K562 (cell line): ENCODE measurements at regions not wholly inside any gene's neighbourhood (a gene's known extent, or its start where the extent isn't known, plus 50 kb on each side); places are given as distances from the start of the nearest gene placed in this dataset.

ENCODE experiments used
- ATAC-seq: fragments of 200-7000 bp; cut with Tn5 transposase; 3 replicates; pipeline ENCODE4 v1.9.1; 2020; ENCODE audit warnings: moderate library complexity
- BruUV-seq: library from RNA; stranded (reverse); fragments of 400-500 nt; replicated peaks from 2 replicates; lab custom pipeline; 2021; lab: Mats Ljungman, UMichigan
- CTCF ChIA-PET: fragments of 300-600 bp; formaldehyde crosslinking; extraction: SDS; loops from one replicate; lab custom pipeline; 2021; ENCODE audit warnings: low intra/inter-chr PET ratio; lab: Yijun Ruan, JAX
- POLR2A ChIA-PET: fragments of 300-600, 350-650 bp; sonication (Branson Sonifier 250); formaldehyde crosslinking; extraction: SDS; loops from one replicate; lab custom pipeline; 2021; ENCODE audit warnings: antibody characterized with exemption, inconsistent platforms; lab: Yijun Ruan, JAX
- DNase-seq, 4 experiments: peaks; one replicate each; pipeline versions ENCODE4 v3.0.0 to v3.0.0-alpha.2; 2011 to 2018; ENCODE audit warnings: low spot score in 3 of 4, mixed read lengths in 3 of 4; ENCODE audit errors: extremely low read depth in 1 of 4
- FAIRE-seq: peaks from 2 replicates; lab custom pipeline; 2011; peaks lifted over from hg19 to GRCh38; lab: Jason Lieb, UNC
- H2AFZ ChIP-seq: 2 replicates; pipeline ENCODE4 v1.6.0; 2011; ENCODE audit warnings: low read depth, low read length, control low read depth, inconsistent platforms
- H3K27ac ChIP-seq: fragments of 200-600 bp; 3 replicates; pipeline ENCODE4 v1.8.0; 2011; ENCODE audit warnings: low read depth, mild to moderate bottlenecking, control low read depth, inconsistent platforms, low read length, moderate library complexity, mixed read lengths; ENCODE audit errors: extremely low read depth
- H3K27me3 ChIP-seq, 2 experiments: fragments of 300-600 bp in 1 of 2; 2 replicates in 1 of 2; 3 replicates in 1 of 2; pipeline versions ENCODE4 v1.6.0 to v1.8.0; 2011; ENCODE audit warnings: inconsistent platforms in 2 of 2, low read length in 2 of 2, mild to moderate bottlenecking in 1 of 2, mixed read lengths in 1 of 2, moderate library complexity in 1 of 2; ENCODE audit not compliant: control insufficient read depth in 2 of 2, insufficient read depth in 2 of 2
- H3K36me3 ChIP-seq: fragments of 300-600 bp; 3 replicates; pipeline ENCODE4 v1.8.0; 2011; ENCODE audit warnings: mild to moderate bottlenecking, low read length, inconsistent platforms; ENCODE audit not compliant: control insufficient read depth, insufficient read depth
- H3K4me1 ChIP-seq, 2 experiments: fragments of 200-600 bp in 1 of 2; replicated peaks in 1 of 2; 2 replicates in 1 of 2; 3 replicates in 1 of 2; pipeline versions ENCODE4 v1.5.1 to v1.8.0; 2011; ENCODE audit warnings: inconsistent platforms in 2 of 2, low read length in 2 of 2, mild to moderate bottlenecking in 1 of 2, mixed read lengths in 1 of 2, moderate library complexity in 1 of 2; ENCODE audit not compliant: control insufficient read depth in 2 of 2, insufficient read depth in 2 of 2
- H3K4me2 ChIP-seq: 2 replicates; pipeline ENCODE4 v1.6.1; 2011; ENCODE audit warnings: low read length, control low read depth, inconsistent platforms, mixed read lengths; ENCODE audit not compliant: insufficient read depth
- H3K4me3 ChIP-seq: fragments of 200-600 bp; sonication (generic), shearing (Covaris generic); 2 replicates; pipeline ENCODE4 v1.5.1; 2016; ENCODE audit warnings: control low read depth, inconsistent platforms
- H3K79me2 ChIP-seq: fragments of 200-600 bp; 3 replicates; pipeline ENCODE4 v1.8.0; 2011; ENCODE audit warnings: low read length, inconsistent platforms; ENCODE audit not compliant: control insufficient read depth, insufficient read depth
- H3K9ac ChIP-seq, 2 experiments: 2 replicates each; pipeline versions ENCODE4 v1.6.0 to v1.6.1; 2011; ENCODE audit warnings: low read depth in 2 of 2, low read length in 2 of 2, control low read depth in 1 of 2, inconsistent platforms in 1 of 2, mild to moderate bottlenecking in 1 of 2, mixed read lengths in 1 of 2; ENCODE audit not compliant: insufficient read depth in 1 of 2
- H3K9me1 ChIP-seq: one replicate; pipeline ENCODE4 v1.6.0; 2011; ENCODE audit warnings: inconsistent platforms, mild to moderate bottlenecking, low read length, moderate library complexity; ENCODE audit not compliant: control insufficient read depth, insufficient read depth
- H3K9me3 ChIP-seq: replicated peaks from 2 replicates; pipeline ENCODE4 v1.5.1; 2011; ENCODE audit warnings: low read depth, low read length, inconsistent platforms; ENCODE audit not compliant: control insufficient read depth, insufficient read depth
- H4K20me1 ChIP-seq: replicated peaks from 2 replicates; pipeline ENCODE4 v1.6.1; 2011; ENCODE audit warnings: low read length, inconsistent platforms, mixed read lengths; ENCODE audit not compliant: control insufficient read depth, insufficient read depth
- BACH1 ChIP-seq: fragments of 200-800 bp; sonication (Bioruptor generic); IDR thresholded peaks from 2 replicates; pipeline ENCODE4 v1.6.1; 2016; ENCODE audit warnings: missing genetic modification characterization, missing compliant biosample characterization
- C11orf30 ChIP-seq: fragments of 450-650 bp; IDR thresholded peaks from 2 replicates; pipeline ENCODE4 v1.6.1; 2016; ENCODE audit warnings: low read depth, mild to moderate bottlenecking
- EP300 ChIP-seq: IDR thresholded peaks from 2 replicates; pipeline ENCODE4 v1.6.1; 2012; ENCODE audit warnings: low read length, improper control_type of control experiment
- FOXJ2 ChIP-seq: fragments of 200-800 bp; sonication (Bioruptor generic); IDR thresholded peaks from 2 replicates; pipeline ENCODE4 v1.6.1; 2016; ENCODE audit warnings: missing genetic modification characterization, missing compliant biosample characterization
- MAFF ChIP-seq: IDR thresholded peaks from 2 replicates; pipeline ENCODE4 v1.6.1; 2012; ENCODE audit warnings: low read length, improper control_type of control experiment
- MAFG ChIP-seq: fragments of 450-650 bp; conservative IDR thresholded peaks from 2 replicates; pipeline ENCODE4 v1.6.1; 2016; ENCODE audit warnings: missing genetic modification characterization, missing compliant biosample characterization
- MAFK ChIP-seq: IDR thresholded peaks from 2 replicates; pipeline ENCODE4 v1.6.1; 2011; ENCODE audit warnings: low read length, improper control_type of control experiment
- MYC ChIP-seq, 2 experiments: fragments of 250-450 bp in 1 of 2; sonication (Bioruptor Pico) in 1 of 2; IDR thresholded peaks; 2 replicates each; pipeline versions ENCODE4 v1.5.1 to v1.6.1; 2012 to 2021; ENCODE audit warnings: low read depth in 2 of 2, borderline replicate concordance in 1 of 2, improper control_type of control experiment in 1 of 2, low read length in 1 of 2, mild to moderate bottlenecking in 1 of 2, moderate library complexity in 1 of 2
- NFE2 ChIP-seq: IDR thresholded peaks from 2 replicates; pipeline ENCODE4 v1.6.1; 2014; ENCODE audit warnings: antibody characterized with exemption, low read depth
- NFE2L1 ChIP-seq: fragments of 450-650 bp; IDR thresholded peaks from 2 replicates; pipeline ENCODE4 v1.6.1; 2016; ENCODE audit warnings: missing genetic modification characterization, low read depth, mild to moderate bottlenecking, missing compliant biosample characterization, moderate library complexity, borderline replicate concordance
- NFIC ChIP-seq: fragments of 450-650 bp; IDR thresholded peaks from 2 replicates; pipeline ENCODE4 v1.6.1; 2017; ENCODE audit warnings: mild to moderate bottlenecking, inconsistent platforms
- NFYB ChIP-seq: IDR thresholded peaks from 2 replicates; pipeline ENCODE4 v1.6.1; 2011; ENCODE audit warnings: mild to moderate bottlenecking, moderate library complexity; ENCODE audit not compliant: insufficient read length; ENCODE audit errors: extremely low read depth
- SOX6 ChIP-seq: fragments of 450-650 bp; IDR thresholded peaks from 2 replicates; pipeline ENCODE4 v1.6.1; 2014; ENCODE audit warnings: mild to moderate bottlenecking
- ZNF316 ChIP-seq: fragments of 450-650 bp; IDR thresholded peaks from 2 replicates; pipeline ENCODE4 v1.6.1; 2016
- WGBS: fragments of 100-300 bp; shearing (Covaris generic); methylation state at CpG from one replicate; pipeline ENCODE4 v1.1.6; 2016; ENCODE audit warnings: low coverage, mixed read lengths; ENCODE audit not compliant: insufficient coverage; ENCODE audit errors: missing lambda C conversion rate; 5-methylcytosine and 5-hydroxymethylcytosine counted together
- in situ Hi-C: fragments of 300-500 bp; cut with MboI; formaldehyde crosslinking; loops from 4 replicates; pipeline ENCODE4 v1.15.0; 2018; ENCODE audit warnings: inconsistent platforms, mixed read lengths
- intact Hi-C: fragments of 100-400 bp; cut with micrococcal nuclease; formaldehyde crosslinking; loops from 2 replicates; pipeline ENCODE4 v1.14.2; 2022
- TF ChIP-seq, protein P1 (sequence below): fragments of 450-650 bp; IDR thresholded peaks from 2 replicates; pipeline ENCODE4 v1.6.1; 2016; ENCODE audit warnings: mild to moderate bottlenecking
- TF ChIP-seq, protein P2 (sequence below): IDR thresholded peaks from 2 replicates; pipeline ENCODE4 v1.6.1; 2012; ENCODE audit warnings: low read depth, low read length, improper control_type of control experiment, borderline replicate concordance
- TF ChIP-seq, protein P3 (sequence below): fragments of 450-650 bp; IDR thresholded peaks from 2 replicates; pipeline ENCODE4 v1.6.1; 2017; ENCODE audit warnings: mild to moderate bottlenecking, moderate library complexity

- Histone ChIP-seq H3K4me3 (no peak overlapping the region), H3K4me1 (no peaks in the 10 kb centered on the region; a peak in 1 of 5 replicates), H3K9me3 (no peaks in the 10 kb centered on the region), H3K9me1 (no peaks in the 10 kb centered on the region), H4K20me1 (no peaks in the 10 kb centered on the region), H3K9ac (no peak overlapping the region), H3K27ac (no peak overlapping the region), H3K36me3 (no peaks in the 10 kb centered on the region), H3K4me2 (no peak overlapping the region), H3K79me2 (no peaks in the 10 kb centered on the region), H3K27me3 (0 out of 5 replicates have a peak, but pooled peaks cover 0 to 5% of the 10 kb centered on the region in 2 experiments), H2AFZ (no peak overlapping the region)
- FAIRE-seq (no peak), ATAC-seq (no peak; the same call in 2 of the 3 replicates), DNase-seq (peak in 3 of 4 experiments; percentile 15 to 34 (median 33))
- intact Hi-C loops (no loop called here), in situ Hi-C loops (no loop called here)
- ChIA-PET POLR2A (interaction anchor here (0.6 kb wide), 1 partner anchor 27 kb away, joined by 3 read pairs; no protein-coding TSS in a partner anchor), CTCF (no interaction called here)
- TF ChIP-seq C11orf30 (peak; percentile 98), NFE2 (peak; percentile 81), EP300 (0 out of 2 replicates have a peak, but pooled peaks have one; percentile 4), BACH1 (tag) (peak; percentile 93), NFIC (peak; percentile 18; the same call in 1 of the 2 replicates), NFE2L1 (tag) (peak; percentile 93), SOX6 (no peak), MYC (IDR thresholded peaks at IDR 0.05; ENCODE audit: low read depth, low read length) (no peak), MYC (CRISPR knock-in tag; IDR thresholded peaks at IDR 0.05; ENCODE audit: borderline replicate concordance, low read depth) (no peak), MAFG (tag) (peak; percentile 98), MAFF (peak; percentile 98), NFYB (peak; percentile 17), MAFK (peak; percentile 97), FOXJ2 (tag) (no peak), ZNF316 (peak; percentile 99)
- TF ChIP-seq, protein P1, sequence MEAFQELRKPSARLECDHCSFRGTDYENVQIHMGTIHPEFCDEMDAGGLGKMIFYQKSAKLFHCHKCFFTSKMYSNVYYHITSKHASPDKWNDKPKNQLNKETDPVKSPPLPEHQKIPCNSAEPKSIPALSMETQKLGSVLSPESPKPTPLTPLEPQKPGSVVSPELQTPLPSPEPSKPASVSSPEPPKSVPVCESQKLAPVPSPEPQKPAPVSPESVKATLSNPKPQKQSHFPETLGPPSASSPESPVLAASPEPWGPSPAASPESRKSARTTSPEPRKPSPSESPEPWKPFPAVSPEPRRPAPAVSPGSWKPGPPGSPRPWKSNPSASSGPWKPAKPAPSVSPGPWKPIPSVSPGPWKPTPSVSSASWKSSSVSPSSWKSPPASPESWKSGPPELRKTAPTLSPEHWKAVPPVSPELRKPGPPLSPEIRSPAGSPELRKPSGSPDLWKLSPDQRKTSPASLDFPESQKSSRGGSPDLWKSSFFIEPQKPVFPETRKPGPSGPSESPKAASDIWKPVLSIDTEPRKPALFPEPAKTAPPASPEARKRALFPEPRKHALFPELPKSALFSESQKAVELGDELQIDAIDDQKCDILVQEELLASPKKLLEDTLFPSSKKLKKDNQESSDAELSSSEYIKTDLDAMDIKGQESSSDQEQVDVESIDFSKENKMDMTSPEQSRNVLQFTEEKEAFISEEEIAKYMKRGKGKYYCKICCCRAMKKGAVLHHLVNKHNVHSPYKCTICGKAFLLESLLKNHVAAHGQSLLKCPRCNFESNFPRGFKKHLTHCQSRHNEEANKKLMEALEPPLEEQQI: no peak
- TF ChIP-seq, protein P2, sequence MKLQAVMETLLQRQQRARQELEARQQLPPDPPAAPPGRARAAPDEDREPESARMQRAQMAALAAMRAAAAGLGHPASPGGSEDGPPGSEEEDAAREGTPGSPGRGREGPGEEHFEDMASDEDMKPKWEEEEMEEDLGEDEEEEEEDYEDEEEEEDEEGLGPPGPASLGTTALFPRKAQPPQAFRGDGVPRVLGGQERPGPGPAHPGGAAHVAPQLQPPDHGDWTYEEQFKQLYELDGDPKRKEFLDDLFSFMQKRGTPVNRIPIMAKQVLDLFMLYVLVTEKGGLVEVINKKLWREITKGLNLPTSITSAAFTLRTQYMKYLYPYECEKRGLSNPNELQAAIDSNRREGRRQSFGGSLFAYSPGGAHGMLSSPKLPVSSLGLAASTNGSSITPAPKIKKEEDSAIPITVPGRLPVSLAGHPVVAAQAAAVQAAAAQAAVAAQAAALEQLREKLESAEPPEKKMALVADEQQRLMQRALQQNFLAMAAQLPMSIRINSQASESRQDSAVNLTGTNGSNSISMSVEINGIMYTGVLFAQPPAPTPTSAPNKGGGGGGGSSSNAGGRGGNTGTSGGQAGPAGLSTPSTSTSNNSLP: no peak
- TF ChIP-seq, protein P3, sequence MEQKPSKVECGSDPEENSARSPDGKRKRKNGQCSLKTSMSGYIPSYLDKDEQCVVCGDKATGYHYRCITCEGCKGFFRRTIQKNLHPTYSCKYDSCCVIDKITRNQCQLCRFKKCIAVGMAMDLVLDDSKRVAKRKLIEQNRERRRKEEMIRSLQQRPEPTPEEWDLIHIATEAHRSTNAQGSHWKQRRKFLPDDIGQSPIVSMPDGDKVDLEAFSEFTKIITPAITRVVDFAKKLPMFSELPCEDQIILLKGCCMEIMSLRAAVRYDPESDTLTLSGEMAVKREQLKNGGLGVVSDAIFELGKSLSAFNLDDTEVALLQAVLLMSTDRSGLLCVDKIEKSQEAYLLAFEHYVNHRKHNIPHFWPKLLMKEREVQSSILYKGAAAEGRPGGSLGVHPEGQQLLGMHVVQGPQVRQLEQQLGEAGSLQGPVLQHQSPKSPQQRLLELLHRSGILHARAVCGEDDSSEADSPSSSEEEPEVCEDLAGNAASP: no peak
- WGBS: 10% methylated on average over 5 of the region's 5 CpGs
- BruUV-seq: no TSS peak
These were observed 297.4 kb downstream of the ENC1 start for GRCh38 chr5:74342948-74343682.
